HEK293T (cell line): ENCODE measurements at regions not wholly inside any gene's neighbourhood (a gene's known extent, or its start where the extent isn't known, plus 50 kb on each side); places are given as distances from the start of the nearest gene placed in this dataset.

ENCODE experiments used
- CTCF ChIA-PET: fragments of 350-600 bp; formaldehyde crosslinking; extraction: SDS; loops from one replicate; lab custom pipeline; 2021; ENCODE audit warnings: antibody characterized with exemption, inconsistent platforms; lab: Yijun Ruan, JAX
- POLR2A ChIA-PET: fragments of 350-600 bp; formaldehyde crosslinking; extraction: SDS; loops from one replicate; lab custom pipeline; 2020; ENCODE audit warnings: antibody characterized with exemption, inconsistent platforms; lab: Yijun Ruan, JAX
- DNase-seq: peaks from one replicate; pipeline ENCODE4 v3.0.0; 2012; ENCODE audit warnings: mixed read lengths; ENCODE audit errors: extremely low spot score
- ARNT ChIP-seq: fragments of 450-650 bp; IDR thresholded peaks from 2 replicates; pipeline ENCODE4 v1.6.1; 2017; ENCODE audit warnings: mild to moderate bottlenecking
- BHLHE40 ChIP-seq: fragments of 450-650 bp; IDR thresholded peaks from 2 replicates; pipeline ENCODE4 v1.6.1; 2016; ENCODE audit warnings: mild to moderate bottlenecking, moderate library complexity, borderline replicate concordance
- CTBP1 ChIP-seq: fragments of 450-650 bp; IDR thresholded peaks from 2 replicates; pipeline ENCODE4 v1.6.1; 2016; ENCODE audit warnings: borderline replicate concordance
- ELF4 ChIP-seq: fragments of 450-650 bp; IDR thresholded peaks from 2 replicates; pipeline ENCODE4 v1.6.1; 2017; ENCODE audit warnings: antibody characterized with exemption
- FOXA1 ChIP-seq: fragments of 450-650 bp; IDR thresholded peaks from 2 replicates; pipeline ENCODE4 v1.6.1; 2016; ENCODE audit warnings: mild to moderate bottlenecking
- FOXK2 ChIP-seq: fragments of 450-650 bp; IDR thresholded peaks from 2 replicates; pipeline ENCODE4 v1.6.1; 2016; ENCODE audit warnings: mild to moderate bottlenecking
- FOXM1 ChIP-seq: fragments of 450-650 bp; IDR thresholded peaks from 2 replicates; pipeline ENCODE4 v1.6.1; 2017; ENCODE audit warnings: mild to moderate bottlenecking, borderline replicate concordance
- HDGF ChIP-seq: fragments of 450-650 bp; IDR thresholded peaks from 2 replicates; pipeline ENCODE4 v1.6.1; 2017; ENCODE audit warnings: antibody characterized with exemption, borderline replicate concordance
- L3MBTL2 ChIP-seq: fragments of 450-650 bp; conservative IDR thresholded peaks from 2 replicates; pipeline ENCODE4 v1.6.1; 2016; ENCODE audit warnings: mild to moderate bottlenecking
- LEF1 ChIP-seq: fragments of 450-650 bp; IDR thresholded peaks from 2 replicates; pipeline ENCODE4 v1.6.1; 2017; ENCODE audit warnings: mild to moderate bottlenecking, borderline replicate concordance
- NFRKB ChIP-seq: fragments of 450-650 bp; IDR thresholded peaks from 2 replicates; pipeline ENCODE4 v1.6.1; 2016; ENCODE audit warnings: mild to moderate bottlenecking, moderate library complexity
- PKNOX1 ChIP-seq: fragments of 450-650 bp; IDR thresholded peaks from 2 replicates; pipeline ENCODE4 v1.6.1; 2016
- SP1 ChIP-seq: fragments of 450-650 bp; IDR thresholded peaks from 2 replicates; pipeline ENCODE4 v1.6.1; 2017
- SUZ12 ChIP-seq: fragments of 450-650 bp; IDR thresholded peaks from 2 replicates; pipeline ENCODE4 v1.6.1; 2016; ENCODE audit warnings: mild to moderate bottlenecking
- TARDBP ChIP-seq: fragments of 450-650 bp; IDR thresholded peaks from 2 replicates; pipeline ENCODE4 v1.6.1; 2016
- ZNF384 ChIP-seq: fragments of 450-650 bp; IDR thresholded peaks from 2 replicates; pipeline ENCODE4 v1.6.1; 2016

GRCh38 chr10:81280497-81281479, 594.2 kb upstream of the NRG3 start:
- ChIA-PET CTCF (no interaction called here), POLR2A (no interaction called here)
- TF ChIP-seq TARDBP (no peak), ZNF384 (no peak), SUZ12 (no peak), ARNT (no peak), ELF4 (no peak), L3MBTL2 (no peak), FOXA1 (no peak), HDGF (no peak), FOXM1 (no peak), CTBP1 (no peak), SP1 (no peak), LEF1 (no peak), BHLHE40 (no peak), FOXK2 (no peak), NFRKB (no peak), PKNOX1 (no peak)
- no peak for DNase-seq

GRCh38 chr10:81288544-81288943, 586.5 kb upstream of the NRG3 start:
- ChIA-PET POLR2A (no interaction called here), CTCF (no interaction called here)
- DNase-seq: no peak
- TF ChIP-seq FOXA1 (no peak), BHLHE40 (no peak), FOXM1 (no peak), L3MBTL2 (no peak), NFRKB (no peak), TARDBP (no peak), SUZ12 (no peak)

GRCh38 chr10:81297292-81297691, 577.7 kb upstream of the NRG3 start:
- no peak for DNase-seq
- ChIA-PET CTCF (no interaction called here), POLR2A (no interaction called here)
- TF ChIP-seq ZNF384 (no peak), NFRKB (no peak), FOXM1 (no peak), SUZ12 (no peak), FOXA1 (no peak), CTBP1 (no peak)

- DNase-seq: no peak
- ChIA-PET CTCF (no interaction called here), POLR2A (no interaction called here)
- no peak for TF ChIP-seq ELF4
These were observed 571.3 kb upstream of the NRG3 start for GRCh38 chr10:81303656-81304055.

- no peak for TF ChIP-seq CTBP1
- TF ChIP-seq BHLHE40: no peak
- no peak for TF ChIP-seq SP1
- no peak for DNase-seq
- ChIA-PET POLR2A (no interaction called here), CTCF (no interaction called here)
These were observed 567.8 kb upstream of the NRG3 start for GRCh38 chr10:81306971-81307782.

GRCh38 chr10:81309041-81309552, 565.9 kb upstream of the NRG3 start:
- POLR2A ChIA-PET: no interaction called here
- CTCF ChIA-PET: no interaction called here
- TF ChIP-seq PKNOX1: no peak
- no peak for TF ChIP-seq SUZ12
- no peak for TF ChIP-seq HDGF
- TF ChIP-seq LEF1: no peak
- TF ChIP-seq FOXM1: no peak
- TF ChIP-seq L3MBTL2: no peak
- no peak for TF ChIP-seq BHLHE40
- no peak for TF ChIP-seq ELF4
- no peak for TF ChIP-seq SP1
- no peak for TF ChIP-seq FOXK2
- TF ChIP-seq FOXA1: no peak
- no peak for TF ChIP-seq CTBP1
- no peak for TF ChIP-seq ARNT
- TF ChIP-seq ZNF384: no peak
- TF ChIP-seq NFRKB: no peak
- no peak for TF ChIP-seq TARDBP
- no peak for DNase-seq

GRCh38 chr10:81314471-81314870, 560.5 kb upstream of the NRG3 start:
- ChIA-PET CTCF (no interaction called here), POLR2A (no interaction called here)
- DNase-seq: no peak
- TF ChIP-seq SP1 (no peak), FOXM1 (no peak), HDGF (no peak), ZNF384 (no peak)
